ENCODE measurements at regions not wholly inside any gene's neighbourhood (a gene's known extent, or its start where the extent isn't known, plus 50 kb on each side); places are given as distances from the start of the nearest gene placed in this dataset.

DNA sequence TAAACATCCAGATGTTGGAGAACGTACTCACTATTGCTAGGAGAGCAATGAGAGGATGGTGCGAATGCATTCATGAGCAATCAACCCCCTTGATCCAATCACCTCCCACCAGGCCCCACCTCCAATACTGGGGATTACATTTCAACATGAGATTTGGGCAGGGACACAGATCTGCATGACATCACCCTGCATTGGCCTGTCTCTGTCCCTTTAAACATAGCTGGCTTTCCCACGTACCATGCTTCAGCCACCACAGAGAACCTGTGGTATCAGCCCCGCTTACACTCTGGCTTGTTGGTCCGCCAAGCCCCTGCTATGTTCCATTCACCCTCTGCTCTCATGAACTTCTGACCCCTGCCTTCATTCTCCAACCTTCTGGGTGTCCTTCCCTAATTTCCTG lies 157.5 kb upstream of the E2F8 start:
- DNase-seq: no peak

DNA sequence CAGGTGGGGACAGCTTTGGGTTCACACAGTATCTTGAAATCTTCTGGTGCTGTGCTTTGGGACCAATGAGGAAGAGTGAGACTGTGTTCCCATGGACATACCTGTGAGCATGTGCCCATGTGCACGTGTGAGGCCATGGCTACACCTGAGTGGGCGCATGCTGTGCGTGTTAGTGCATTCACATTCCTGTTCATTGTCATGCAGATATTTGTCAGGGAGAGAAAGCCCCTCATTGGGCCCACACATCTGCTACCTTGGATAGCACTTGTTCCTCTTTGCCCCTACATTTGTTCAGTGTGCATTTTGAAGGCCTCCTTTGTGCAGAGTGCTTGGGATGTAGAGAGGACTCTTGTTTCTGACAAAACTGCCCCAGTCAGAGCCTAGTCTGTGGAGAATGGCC lies 154.3 kb upstream of the E2F8 start:
- no peak for DNase-seq

DNA sequence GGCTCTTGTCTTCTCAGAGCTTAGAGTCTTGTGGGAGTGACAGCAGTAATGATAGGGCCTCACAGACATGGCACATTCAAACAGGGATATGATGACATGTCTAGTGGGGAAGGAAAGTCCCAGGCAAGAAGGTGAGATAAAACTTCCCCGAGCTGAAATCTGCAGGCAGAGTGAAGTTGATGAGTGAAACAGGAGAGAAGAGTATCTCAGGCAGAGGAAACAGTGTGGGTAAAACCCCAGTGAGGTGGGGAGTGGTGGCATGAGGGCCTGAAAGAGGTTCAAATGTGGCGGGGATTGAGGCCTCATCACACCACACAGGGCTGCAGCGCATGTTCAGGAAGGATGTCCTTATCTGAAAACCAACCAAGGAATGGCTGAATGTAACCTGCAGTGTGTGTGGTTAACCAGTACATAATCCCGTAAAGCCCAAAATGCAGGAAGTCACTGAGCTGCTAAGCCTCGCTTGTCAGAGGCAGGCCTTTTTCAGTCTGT lies 153.8 kb upstream of the E2F8 start:
- DNase-seq: no peak

DNA sequence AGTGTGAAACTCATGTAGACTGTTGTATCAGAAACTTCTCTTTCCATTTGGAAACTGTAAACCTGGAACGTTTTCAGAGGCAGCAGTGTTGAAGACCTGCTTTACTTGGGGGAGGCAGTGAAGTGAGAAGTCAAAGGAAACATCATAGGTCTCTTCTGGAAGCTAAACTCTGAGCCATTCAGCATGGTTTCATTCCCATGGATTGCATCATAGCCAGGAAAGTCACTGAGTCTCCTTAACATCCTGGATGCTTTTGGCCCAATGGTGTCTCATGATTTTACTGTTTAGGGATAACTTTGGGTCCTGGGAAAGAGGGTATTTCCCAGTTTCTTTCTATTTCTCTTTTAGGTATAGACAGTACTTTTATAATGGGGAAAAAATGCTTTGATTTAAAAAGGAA lies 153.2 kb upstream of the E2F8 start:
- DNase-seq: no peak

- no peak for DNase-seq
Observed at GRCh38 chr11:19392847-19393518, 152.2 kb upstream of the E2F8 start.

DNA sequence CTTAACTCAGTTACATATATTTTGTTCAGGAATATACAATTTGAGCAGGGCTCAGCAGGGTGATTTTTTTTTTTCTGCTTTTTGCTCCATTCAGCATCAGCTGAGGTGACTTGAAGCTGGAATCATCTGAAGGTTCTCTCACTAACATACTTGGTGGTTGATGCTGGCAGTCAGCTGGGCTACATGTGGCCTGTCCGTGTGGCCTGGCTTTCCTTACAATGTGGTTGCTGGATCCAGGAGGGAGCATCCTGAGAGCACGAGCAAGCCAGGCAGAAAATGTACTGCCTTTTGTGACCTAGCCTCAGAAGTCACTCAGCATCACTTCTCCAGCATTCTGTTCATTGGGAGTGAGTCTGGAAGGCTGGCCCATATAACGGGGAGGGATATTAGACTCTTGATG lies 151.6 kb upstream of the E2F8 start:
- no peak for DNase-seq

- DNase-seq: no peak
Observed at GRCh38 chr11:19391652-19392051, 150.9 kb upstream of the E2F8 start.

DNA sequence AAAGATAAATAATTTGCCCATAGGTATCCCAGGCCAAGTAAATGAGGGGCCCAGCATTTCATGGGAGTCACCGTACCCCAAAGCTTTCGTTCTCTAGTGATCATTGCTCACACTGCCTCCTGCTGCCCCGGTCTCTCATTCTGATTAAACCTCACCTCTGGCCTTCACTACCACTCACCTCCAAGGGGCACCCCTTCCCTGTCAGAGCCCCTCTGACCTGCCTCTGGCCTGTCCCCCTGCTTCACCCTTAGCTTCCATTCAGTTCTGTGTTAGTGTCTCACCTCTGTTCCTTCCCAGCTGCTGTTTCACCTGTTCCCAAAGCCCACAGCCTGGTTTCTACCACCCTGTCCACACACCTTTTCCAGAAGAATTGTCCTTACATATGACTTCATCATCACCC lies 150.3 kb upstream of the E2F8 start:
- DNase-seq: no peak

GRCh38 chr11:19389787-19390303 lies 149.1 kb upstream of the E2F8 start:
- DNase-seq: no peak

DNA sequence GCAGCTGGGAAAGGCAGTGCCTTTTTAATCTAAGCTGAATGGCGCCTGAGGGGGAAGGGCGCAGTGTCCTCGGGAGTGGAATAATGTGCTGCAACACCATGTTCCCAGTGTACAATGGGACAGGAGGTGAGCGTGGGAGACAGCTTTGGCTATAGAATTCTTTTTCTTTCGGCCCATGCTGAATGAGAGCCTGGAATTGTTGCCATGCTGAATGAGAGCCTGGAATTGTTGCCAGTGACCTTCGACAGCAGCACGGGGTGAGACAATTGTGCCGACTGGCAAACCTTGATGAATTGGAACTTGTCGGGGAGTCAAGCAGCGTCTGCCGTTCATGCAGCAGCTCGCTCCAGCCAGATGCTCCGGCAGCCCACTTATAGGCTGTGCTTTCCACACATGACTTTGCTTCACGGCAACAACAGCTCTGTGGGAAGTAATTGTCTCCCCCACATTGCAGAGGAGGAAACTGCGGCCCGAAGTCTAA lies 141.4 kb upstream of the E2F8 start:
- DNase-seq: no peak

GRCh38 chr11:19380375-19380774 lies 139.6 kb upstream of the E2F8 start:
- no peak for DNase-seq

GRCh38 chr11:19379465-19379864 lies 138.7 kb upstream of the E2F8 start:
- no peak for DNase-seq

DNA sequence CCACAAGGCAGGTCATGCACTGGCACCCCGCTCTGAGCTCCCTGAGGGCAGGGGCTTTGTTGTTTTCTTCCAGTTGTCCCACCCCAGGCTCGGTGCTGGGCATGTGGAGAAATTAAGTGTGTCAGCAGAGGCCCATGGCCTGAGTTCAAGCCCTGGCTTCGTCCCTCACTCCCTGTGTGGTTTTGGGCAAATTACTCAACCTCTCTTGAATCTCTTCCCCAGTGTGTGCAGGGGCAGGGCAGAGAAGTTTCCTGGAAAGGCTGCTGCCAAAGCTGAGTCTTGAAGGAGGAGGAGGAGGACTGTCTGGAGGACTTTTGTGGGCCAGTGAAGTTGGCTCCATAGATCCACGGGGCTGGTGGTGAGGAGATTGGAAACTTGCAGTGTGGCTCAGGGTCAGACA lies 138.1 kb upstream of the E2F8 start:
- DNase-seq: no peak

DNA sequence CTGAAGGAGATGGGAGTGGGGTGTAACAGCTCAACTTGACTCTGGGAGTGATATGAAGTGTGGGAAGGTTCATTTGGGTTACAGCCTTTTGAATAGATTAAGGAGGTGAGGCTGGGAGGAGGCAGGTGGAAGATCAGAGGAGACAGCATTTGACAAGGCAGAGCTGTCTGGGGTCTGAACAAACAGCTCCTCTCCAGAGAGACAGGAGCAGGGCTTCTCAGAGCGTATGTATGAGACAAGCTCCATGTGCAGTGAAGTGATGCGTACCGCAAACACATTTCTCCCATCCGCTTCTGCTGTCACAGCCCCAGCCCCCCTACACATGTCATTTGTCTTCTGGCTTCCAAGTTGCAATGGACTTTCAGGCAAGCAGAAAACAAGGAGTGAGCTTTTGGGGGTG lies 137.1 kb upstream of the E2F8 start:
- DNase-seq: no peak

GRCh38 chr11:19375440-19375839 lies 134.7 kb upstream of the E2F8 start:
- no peak for DNase-seq

DNA sequence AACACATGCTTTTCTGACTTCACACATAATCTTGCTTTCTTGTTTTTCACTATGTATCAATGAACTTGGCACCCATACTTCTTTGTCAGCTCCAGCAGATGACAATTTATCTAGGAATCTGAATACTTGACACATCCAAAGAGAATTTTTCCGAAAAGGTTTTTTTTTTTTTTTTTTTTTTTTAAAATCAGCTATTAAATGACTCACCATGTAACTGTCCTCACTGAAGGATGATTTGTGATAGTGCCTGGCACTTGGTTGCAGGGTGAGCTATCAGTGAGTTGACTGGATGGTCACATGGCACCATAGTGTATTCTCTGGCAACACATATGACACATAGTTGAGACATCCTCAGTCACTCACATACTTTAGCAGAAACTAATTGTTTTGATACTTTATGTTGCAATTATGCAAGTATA lies 133.4 kb upstream of the E2F8 start:
- no peak for DNase-seq

- no peak for DNase-seq
Observed at GRCh38 chr11:19372381-19372780, 131.6 kb upstream of the E2F8 start.

- no peak for DNase-seq
Observed at GRCh38 chr11:19370100-19370861, 129.5 kb upstream of the E2F8 start.

DNA sequence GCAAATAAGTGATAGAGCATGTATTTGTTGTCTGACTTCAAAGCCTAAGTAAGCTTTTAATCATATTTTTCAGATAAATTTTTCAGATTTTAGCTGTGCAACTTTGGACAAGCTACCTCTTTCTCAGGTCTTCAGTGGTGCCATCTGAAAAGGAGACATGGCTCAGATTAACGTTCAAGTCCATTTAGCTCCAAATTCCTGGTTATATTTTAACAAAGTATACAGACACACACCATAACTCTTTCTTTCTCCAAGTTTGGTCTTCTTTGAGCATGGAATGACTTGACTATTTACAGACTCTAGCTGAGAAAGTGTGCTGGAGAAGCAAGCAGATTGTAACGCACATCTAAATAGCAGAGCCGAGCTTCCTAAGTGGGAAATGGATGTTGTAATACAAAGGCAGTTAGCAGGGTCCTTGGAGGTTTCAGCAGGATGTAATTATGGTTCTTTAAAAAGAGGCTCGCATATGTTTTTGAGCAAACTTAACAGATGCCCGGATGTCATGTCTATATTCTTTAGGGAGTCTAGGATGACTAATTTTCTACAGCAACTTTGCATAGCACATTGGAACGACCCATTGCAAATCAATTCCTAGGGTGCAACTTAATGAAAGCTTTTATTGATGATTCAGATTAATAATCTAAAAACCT lies 128.1 kb upstream of the E2F8 start:
- no peak for DNase-seq

DNA sequence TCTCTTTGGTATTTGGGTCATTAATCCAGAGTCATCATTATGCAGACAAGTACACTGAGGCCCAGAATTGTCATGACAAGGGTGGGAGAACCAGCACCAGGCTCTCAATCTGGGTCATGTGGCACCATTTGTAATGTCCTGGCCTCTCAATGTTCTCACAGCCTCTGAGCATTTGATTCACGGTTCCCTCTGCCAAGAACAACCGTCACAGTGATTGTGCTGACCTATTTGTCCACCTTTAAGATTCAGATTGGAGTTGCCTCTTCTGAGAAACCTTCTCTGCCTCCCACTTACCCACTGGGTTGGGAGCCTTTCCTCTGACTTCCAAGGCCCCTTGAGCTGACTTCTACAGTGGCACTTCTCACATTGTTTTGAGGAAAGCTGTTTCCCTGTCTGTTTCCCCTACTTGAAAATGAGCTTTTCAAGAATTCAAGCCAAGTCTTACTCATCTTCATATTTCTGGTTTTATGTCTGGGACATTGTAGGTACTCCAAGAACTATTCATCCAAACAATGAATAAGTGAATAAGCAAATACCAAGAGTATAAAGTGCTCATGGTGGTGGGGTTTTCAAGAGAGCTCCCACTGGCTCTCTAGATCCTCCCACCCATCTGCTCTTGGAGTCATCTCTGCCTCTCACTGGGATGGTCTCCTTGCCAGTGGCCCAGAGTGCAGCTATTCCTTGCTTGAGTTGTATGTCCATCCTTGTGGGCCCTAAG lies 126.4 kb upstream of the E2F8 start:
- DNase-seq: no peak

GRCh38 chr11:19365743-19366410 lies 125.1 kb upstream of the E2F8 start:
- DNase-seq: no peak

- no peak for DNase-seq
Observed at GRCh38 chr11:19359221-19360000, 118.7 kb upstream of the E2F8 start.
